Ovary (tissue), 3 donors: ENCODE measurements at regions not wholly inside any gene's neighbourhood (a gene's known extent, or its start where the extent isn't known, plus 50 kb on each side); places are given as distances from the start of the nearest gene placed in this dataset.

ENCODE experiments used
- CTCF ChIP-seq, 3 donors: fragments of 450-650 bp in 2 of 3; fragments of 200-600 bp in 1 of 3; IDR thresholded peaks; one replicate each; pipeline versions ENCODE4 v1.5.1 to v1.8.0; 2016 to 2022; ENCODE audit warnings: antibody characterized with exemption in 3 of 3, mild to moderate bottlenecking in 1 of 3
- EP300 ChIP-seq: sonication (generic); formaldehyde crosslinking; IDR thresholded peaks from one replicate; pipeline ENCODE4 v1.6.1; 2017; ENCODE audit warnings: antibody characterized with exemption
- POLR2A ChIP-seq: fragments of 450-650 bp; IDR thresholded peaks from one replicate; pipeline ENCODE4 v1.6.1; 2017; ENCODE audit warnings: antibody characterized with exemption, mild to moderate bottlenecking, moderate library complexity
- donor health status: DM: no; HTN: no; CAD: no.

DNA sequence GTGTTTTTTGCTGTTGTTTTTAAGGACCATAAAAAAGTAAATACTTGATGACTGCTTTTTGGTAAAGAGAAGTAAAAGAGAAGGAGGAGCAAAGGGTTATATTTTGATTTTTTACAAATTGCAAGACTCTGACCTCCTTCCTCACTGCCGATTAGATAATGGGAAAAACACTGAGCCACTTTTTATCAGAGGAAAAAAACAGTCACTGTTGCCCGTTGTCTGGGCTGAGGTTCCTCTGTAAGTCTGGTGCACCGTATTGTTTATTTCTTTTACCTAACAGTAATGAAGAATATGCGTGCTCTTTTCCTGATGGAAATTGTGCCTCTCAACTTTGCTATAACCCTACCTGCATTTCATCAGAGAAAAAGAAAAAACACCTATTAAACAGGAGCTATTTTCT is 178.7 kb upstream of the EMCN start:
- no peak for TF ChIP-seq CTCF (IDR thresholded peaks at IDR 0.05)
- TF ChIP-seq EP300, result no peak
- no peak for TF ChIP-seq POLR2A
